Neutrophil (primary cell): ENCODE measurements at regions not wholly inside any gene's neighbourhood (a gene's known extent, or its start where the extent isn't known, plus 50 kb on each side); places are given as distances from the start of the nearest gene placed in this dataset.

ENCODE experiments used
- H3K27ac ChIP-seq: fragments of 200-600 bp; sonication (generic); 2 replicates; pipeline ENCODE4 v1.5.1; 2016; ENCODE audit warnings: mild to moderate bottlenecking, moderate library complexity
- H3K27me3 ChIP-seq: fragments of 200-600 bp; sonication (generic); 2 replicates; pipeline ENCODE4 v1.6.0; 2016; ENCODE audit warnings: mild to moderate bottlenecking
- H3K36me3 ChIP-seq: fragments of 200-600 bp; sonication (generic); 2 replicates; pipeline ENCODE4 v1.5.1; 2017
- H3K4me1 ChIP-seq, 2 experiments: fragments of 200-600 bp in 1 of 2; sonication (generic) in 1 of 2; 1 replicate in 1 of 2; 2 replicates in 1 of 2; pipeline versions ENCODE4 v1.5.1 to v1.6.1; 2013 to 2016; ENCODE audit warnings: low read depth in 1 of 2, low read length in 1 of 2, mild to moderate bottlenecking in 1 of 2, moderate library complexity in 1 of 2; ENCODE audit not compliant: control insufficient read depth in 1 of 2, insufficient read depth in 1 of 2
- H3K4me3 ChIP-seq, 2 experiments: fragments of 200-600 bp in 1 of 2; sonication (generic) in 1 of 2; 1 replicate in 1 of 2; 2 replicates in 1 of 2; pipeline ENCODE4 v1.5.1; 2013 to 2016; ENCODE audit warnings: low read depth in 1 of 2, low read length in 1 of 2, mild to moderate bottlenecking in 1 of 2, moderate library complexity in 1 of 2
- H3K9me3 ChIP-seq: fragments of 200-600 bp; sonication (generic); 2 replicates; pipeline ENCODE4 v1.5.1; 2016
- TF ChIP-seq, protein P1 (sequence below): fragments of 200-600 bp; sonication (generic); IDR thresholded peaks from 2 replicates; pipeline ENCODE4 v1.5.1; 2016; ENCODE audit warnings: antibody characterized with exemption

DNA sequence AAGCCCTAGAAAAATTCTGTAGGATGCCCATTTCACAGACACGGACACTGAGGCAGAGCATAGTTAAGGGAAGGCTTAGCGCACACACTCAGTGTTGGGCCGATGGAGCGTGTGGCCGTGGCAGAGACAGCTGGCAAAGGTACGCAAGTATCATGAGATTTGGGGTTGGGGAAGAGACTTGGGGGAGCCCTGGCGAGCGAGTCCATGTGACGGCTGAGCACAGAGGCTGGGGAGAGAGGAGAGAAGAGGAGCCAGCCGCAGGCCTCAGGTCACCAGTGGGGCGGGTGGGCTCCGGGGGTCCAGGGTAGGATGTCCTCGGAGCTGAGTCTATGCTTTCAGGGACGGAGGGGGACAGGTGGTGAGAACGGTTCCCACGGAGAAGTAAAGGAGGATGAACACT is 311.3 kb downstream of the CTTN start:
- no peak overlapping the region for H3K4me3 ChIP-seq
- TF ChIP-seq, protein P1, sequence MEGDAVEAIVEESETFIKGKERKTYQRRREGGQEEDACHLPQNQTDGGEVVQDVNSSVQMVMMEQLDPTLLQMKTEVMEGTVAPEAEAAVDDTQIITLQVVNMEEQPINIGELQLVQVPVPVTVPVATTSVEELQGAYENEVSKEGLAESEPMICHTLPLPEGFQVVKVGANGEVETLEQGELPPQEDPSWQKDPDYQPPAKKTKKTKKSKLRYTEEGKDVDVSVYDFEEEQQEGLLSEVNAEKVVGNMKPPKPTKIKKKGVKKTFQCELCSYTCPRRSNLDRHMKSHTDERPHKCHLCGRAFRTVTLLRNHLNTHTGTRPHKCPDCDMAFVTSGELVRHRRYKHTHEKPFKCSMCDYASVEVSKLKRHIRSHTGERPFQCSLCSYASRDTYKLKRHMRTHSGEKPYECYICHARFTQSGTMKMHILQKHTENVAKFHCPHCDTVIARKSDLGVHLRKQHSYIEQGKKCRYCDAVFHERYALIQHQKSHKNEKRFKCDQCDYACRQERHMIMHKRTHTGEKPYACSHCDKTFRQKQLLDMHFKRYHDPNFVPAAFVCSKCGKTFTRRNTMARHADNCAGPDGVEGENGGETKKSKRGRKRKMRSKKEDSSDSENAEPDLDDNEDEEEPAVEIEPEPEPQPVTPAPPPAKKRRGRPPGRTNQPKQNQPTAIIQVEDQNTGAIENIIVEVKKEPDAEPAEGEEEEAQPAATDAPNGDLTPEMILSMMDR, result no peak
- H3K36me3 ChIP-seq, result no peaks in the 10 kb centered on the region
- H3K27ac ChIP-seq, result no peak overlapping the region
- no peaks in the 10 kb centered on the region for H3K4me1 ChIP-seq
- H3K9me3 ChIP-seq, result no peaks in the 10 kb centered on the region
- peaks cover 15% of the 10 kb centered on the region for H3K27me3 ChIP-seq

DNA sequence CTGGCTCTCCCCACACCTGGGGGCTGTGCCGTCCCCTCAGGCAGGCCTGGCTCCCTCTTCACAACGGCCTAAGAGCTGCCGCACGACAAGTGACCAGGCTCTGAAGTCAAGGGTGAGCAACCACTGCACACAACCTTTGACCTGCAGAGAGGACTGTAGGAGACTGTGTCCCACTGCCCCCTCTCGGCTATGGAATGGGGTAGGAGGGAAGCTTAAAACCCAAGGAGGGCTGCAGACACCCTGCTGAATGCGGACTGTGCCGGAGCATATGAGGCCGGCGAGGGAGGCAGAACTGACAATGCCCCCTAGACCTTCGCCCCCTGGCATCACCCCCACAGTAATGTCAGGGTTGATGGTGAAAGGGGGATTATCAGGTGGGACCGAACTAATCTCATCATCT is 311.9 kb downstream of the CTTN start:
- no peaks in the 10 kb centered on the region for H3K36me3 ChIP-seq
- H3K4me1 ChIP-seq, result no peaks in the 10 kb centered on the region
- no peaks in the 10 kb centered on the region for H3K9me3 ChIP-seq
- H3K27me3 ChIP-seq, result peaks cover 15% of the 10 kb centered on the region
- TF ChIP-seq, protein P1, result no peak
- H3K4me3 ChIP-seq, result no peak overlapping the region
- no peak overlapping the region for H3K27ac ChIP-seq

DNA sequence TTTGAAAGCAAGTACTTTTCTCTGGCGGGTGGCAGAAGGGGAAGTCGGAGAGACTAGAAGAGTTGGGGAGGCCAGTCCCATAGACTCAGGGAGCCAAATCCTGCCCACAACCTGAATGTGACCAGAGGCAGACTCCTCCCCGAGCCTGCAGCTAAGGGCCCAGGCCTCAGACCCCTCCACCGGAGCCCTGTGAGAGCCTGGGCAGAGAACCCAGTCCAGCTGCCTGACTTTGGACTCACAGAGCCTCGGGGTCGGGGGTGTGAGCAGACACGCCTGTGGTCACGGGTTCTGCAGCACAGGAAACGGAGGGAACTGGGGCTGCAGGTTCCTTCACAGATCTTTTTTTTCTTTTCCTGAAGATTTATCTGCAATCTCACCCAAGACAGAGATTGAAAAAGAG is 312.3 kb downstream of the CTTN start:
- TF ChIP-seq, protein P1, result no peak
- H3K27me3 ChIP-seq, result peaks cover 15% of the 10 kb centered on the region
- H3K4me1 ChIP-seq, result no peaks in the 10 kb centered on the region
- H3K36me3 ChIP-seq, result no peaks in the 10 kb centered on the region
- no peak overlapping the region for H3K4me3 ChIP-seq
- no peak overlapping the region for H3K27ac ChIP-seq
- no peaks in the 10 kb centered on the region for H3K9me3 ChIP-seq

DNA sequence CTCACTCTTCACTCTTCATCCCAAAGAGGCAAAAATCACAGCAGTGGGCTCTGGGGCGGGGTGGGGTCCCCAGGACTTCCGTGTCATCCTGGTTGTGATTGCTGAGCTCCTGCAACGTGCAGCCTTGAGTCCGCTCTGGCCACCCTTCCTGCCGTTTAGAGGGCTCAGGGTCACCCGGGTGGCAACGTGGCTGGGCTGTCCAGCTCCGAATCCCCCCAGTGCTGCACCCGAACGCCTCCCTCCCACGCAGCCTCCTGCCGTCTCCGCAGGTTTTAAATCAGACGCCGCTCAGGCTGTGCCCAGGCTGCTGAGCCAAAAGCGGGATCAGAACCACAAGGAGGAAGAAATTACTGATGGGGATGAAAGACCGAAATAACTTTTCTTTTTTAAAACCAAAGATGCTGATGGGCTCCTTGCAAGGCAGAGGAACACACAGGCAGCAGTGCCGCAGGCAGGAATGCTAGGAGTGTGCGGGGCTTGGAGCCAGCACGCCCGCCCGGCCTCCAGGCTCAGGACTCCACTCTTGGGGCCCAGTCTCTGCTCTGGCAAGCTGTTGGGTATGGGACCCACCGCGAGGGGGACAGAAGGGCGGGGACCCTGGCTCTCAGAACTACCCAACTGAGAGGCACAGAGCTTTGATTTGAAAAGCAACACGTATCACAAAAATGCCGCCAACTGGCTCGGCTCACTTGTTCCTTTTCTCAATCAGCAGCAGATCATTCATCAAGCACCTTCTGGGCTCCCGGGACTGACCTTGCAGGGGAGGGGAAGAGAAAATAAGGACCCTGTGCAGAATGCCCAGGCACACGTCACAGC is 313.0 kb downstream of the CTTN start:
- Histone ChIP-seq H3K36me3 (no peaks in the 10 kb centered on the region), H3K27me3 (peaks cover 21% of the 10 kb centered on the region)

DNA sequence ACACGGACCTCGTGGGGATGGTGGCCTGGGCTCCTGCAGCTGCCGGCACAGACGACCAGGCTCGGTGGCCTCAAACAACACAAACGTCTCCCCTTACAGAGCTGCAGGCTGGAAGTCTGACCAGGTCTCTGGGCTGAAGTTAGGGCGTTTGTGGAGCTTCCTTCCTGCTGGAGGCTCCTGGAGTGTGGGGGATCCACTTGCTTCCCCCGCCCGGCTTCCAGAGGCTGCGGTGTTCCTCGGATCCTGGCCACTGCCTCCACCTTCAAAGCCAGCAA is 313.5 kb downstream of the CTTN start:
- Histone ChIP-seq H3K27ac (no peak overlapping the region), H3K27me3 (peaks cover 26% of the 10 kb centered on the region), H3K9me3 (no peaks in the 10 kb centered on the region), H3K4me3 (no peak overlapping the region), H3K4me1 (no peaks in the 10 kb centered on the region), H3K36me3 (no peaks in the 10 kb centered on the region)
- TF ChIP-seq, protein P1, result no peak

More for the DNA sequence above, 313.0 kb downstream of the CTTN start:
- TF ChIP-seq, protein P1, result no peak
- Histone ChIP-seq H3K9me3 (no peaks in the 10 kb centered on the region), H3K4me1 (no peaks in the 10 kb centered on the region), H3K27ac (no peak overlapping the region), H3K4me3 (no peak overlapping the region)
